Neural crest cell (in vitro differentiated cells): ENCODE measurements at regions not wholly inside any gene's neighbourhood (a gene's known extent, or its start where the extent isn't known, plus 50 kb on each side); places are given as distances from the start of the nearest gene placed in this dataset.

ENCODE experiments used
- DNase-seq: peaks from one replicate; pipeline ENCODE4 v3.0.0; 2021; ENCODE audit warnings: low read depth, mixed read lengths, low spot score
- H3K27ac Mint-ChIP-seq: one replicate; pipeline ENCODE4 v1.8.0; 2021; ENCODE audit warnings: mild to moderate bottlenecking, mixed read lengths; ENCODE audit not compliant: unreplicated experiment
- H3K27me3 Mint-ChIP-seq: 2 replicates; pipeline ENCODE4 v1.8.0; 2021; ENCODE audit warnings: low read depth, mild to moderate bottlenecking, mixed read lengths
- H3K36me3 Mint-ChIP-seq: 2 replicates; pipeline ENCODE4 v1.8.0; 2021; ENCODE audit warnings: low read depth, mild to moderate bottlenecking, mixed read lengths
- H3K4me1 Mint-ChIP-seq: 2 replicates; pipeline ENCODE4 v1.8.0; 2021; ENCODE audit warnings: mixed read lengths
- H3K4me3 Mint-ChIP-seq: one replicate; pipeline ENCODE4 v1.8.0; 2021; ENCODE audit warnings: mild to moderate bottlenecking, mixed read lengths
- H3K9me3 Mint-ChIP-seq: 2 replicates; pipeline ENCODE4 v1.8.0; 2021; ENCODE audit warnings: mixed read lengths
- TF ChIP-seq, protein P1 (sequence below): fragments of 200-600 bp; sonication (generic); conservative IDR thresholded peaks from 2 replicates; pipeline ENCODE4 v1.5.0; 2021; ENCODE audit warnings: antibody characterized with exemption, mild to moderate bottlenecking

GRCh38 chr2:76073992-76074604 lies 363.4 kb upstream of the GCFC2 start:
- Mint-ChIP-seq H3K27me3 (no peaks in the 10 kb centered on the region), H3K4me3 (no peak overlapping the region), H3K27ac (no peak overlapping the region), H3K4me1 (no peaks in the 10 kb centered on the region), H3K36me3 (peaks cover 3% of the 10 kb centered on the region), H3K9me3 (peaks cover 14% of the 10 kb centered on the region)
- DNase-seq: no peak
- TF ChIP-seq, protein P1, sequence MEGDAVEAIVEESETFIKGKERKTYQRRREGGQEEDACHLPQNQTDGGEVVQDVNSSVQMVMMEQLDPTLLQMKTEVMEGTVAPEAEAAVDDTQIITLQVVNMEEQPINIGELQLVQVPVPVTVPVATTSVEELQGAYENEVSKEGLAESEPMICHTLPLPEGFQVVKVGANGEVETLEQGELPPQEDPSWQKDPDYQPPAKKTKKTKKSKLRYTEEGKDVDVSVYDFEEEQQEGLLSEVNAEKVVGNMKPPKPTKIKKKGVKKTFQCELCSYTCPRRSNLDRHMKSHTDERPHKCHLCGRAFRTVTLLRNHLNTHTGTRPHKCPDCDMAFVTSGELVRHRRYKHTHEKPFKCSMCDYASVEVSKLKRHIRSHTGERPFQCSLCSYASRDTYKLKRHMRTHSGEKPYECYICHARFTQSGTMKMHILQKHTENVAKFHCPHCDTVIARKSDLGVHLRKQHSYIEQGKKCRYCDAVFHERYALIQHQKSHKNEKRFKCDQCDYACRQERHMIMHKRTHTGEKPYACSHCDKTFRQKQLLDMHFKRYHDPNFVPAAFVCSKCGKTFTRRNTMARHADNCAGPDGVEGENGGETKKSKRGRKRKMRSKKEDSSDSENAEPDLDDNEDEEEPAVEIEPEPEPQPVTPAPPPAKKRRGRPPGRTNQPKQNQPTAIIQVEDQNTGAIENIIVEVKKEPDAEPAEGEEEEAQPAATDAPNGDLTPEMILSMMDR: no peak

GRCh38 chr2:76050196-76050595 lies 339.5 kb upstream of the GCFC2 start:
- Mint-ChIP-seq H3K9me3 (peaks cover 21% of the 10 kb centered on the region), H3K27ac (no peak overlapping the region), H3K36me3 (peaks cover 24% of the 10 kb centered on the region), H3K4me1 (no peaks in the 10 kb centered on the region), H3K4me3 (no peak overlapping the region), H3K27me3 (no peaks in the 10 kb centered on the region)
- TF ChIP-seq, protein P1: peak; percentile 22
- DNase-seq: no peak

DNA sequence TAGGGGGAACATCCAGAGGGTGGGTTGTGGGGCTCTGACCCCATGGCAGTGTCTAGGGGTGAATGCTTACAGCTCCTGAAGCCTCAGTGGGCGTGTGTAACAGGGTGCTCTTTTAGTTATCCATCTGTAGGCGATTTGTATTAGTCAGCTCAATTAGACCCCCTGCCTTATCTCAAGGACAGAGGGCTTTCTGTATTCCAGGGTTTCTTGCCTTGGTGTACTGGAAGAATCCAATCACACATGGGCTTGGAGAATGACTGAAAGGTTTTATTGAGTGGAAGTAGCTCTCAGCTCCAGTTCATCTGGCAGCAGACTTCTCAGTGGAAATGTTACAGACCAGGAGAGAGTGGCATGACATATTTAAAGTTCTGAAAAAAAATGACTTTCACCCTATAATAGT lies 334.0 kb upstream of the GCFC2 start:
- no peak overlapping the region for H3K4me3 Mint-ChIP-seq
- DNase-seq: peak; percentile 2
- H3K27ac Mint-ChIP-seq: peak overlapping the region; percentile 58
- no peaks in the 10 kb centered on the region for H3K27me3 Mint-ChIP-seq
- H3K36me3 Mint-ChIP-seq: peaks cover 22% of the 10 kb centered on the region
- H3K9me3 Mint-ChIP-seq: peaks cover 22% of the 10 kb centered on the region
- peaks cover 11% of the 10 kb centered on the region for H3K4me1 Mint-ChIP-seq
- TF ChIP-seq, protein P1: no peak

DNA sequence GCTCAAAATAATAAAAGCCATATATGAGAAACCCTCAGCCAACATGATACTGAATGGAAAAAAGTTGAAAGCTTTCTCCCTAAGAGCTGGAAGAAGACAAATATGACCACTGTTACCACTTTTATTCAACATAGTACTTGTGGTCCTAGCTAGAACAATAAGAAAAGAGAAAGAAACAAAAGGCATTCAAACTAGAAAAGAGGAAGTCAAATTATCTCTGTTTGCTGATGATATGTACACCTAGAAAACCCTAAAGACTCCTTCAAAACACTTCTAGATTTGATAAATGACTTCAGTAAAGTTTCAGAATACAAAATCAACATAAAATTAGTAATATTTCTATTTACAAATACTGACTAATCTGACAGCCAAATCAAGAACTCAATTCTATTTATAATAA lies 328.8 kb upstream of the GCFC2 start:
- peaks cover 3% of the 10 kb centered on the region for H3K36me3 Mint-ChIP-seq
- TF ChIP-seq, protein P1: no peak

GRCh38 chr2:76027761-76028160 lies 317.0 kb upstream of the GCFC2 start:
- TF ChIP-seq, protein P1: no peak
- no peak for DNase-seq
- no peak overlapping the region for H3K4me3 Mint-ChIP-seq
- peaks cover 29% of the 10 kb centered on the region for H3K36me3 Mint-ChIP-seq
- peaks cover 23% of the 10 kb centered on the region for H3K9me3 Mint-ChIP-seq
- peaks cover 4% of the 10 kb centered on the region for H3K4me1 Mint-ChIP-seq
- no peaks in the 10 kb centered on the region for H3K27me3 Mint-ChIP-seq
- H3K27ac Mint-ChIP-seq: no peak overlapping the region

More for the DNA sequence above, 328.8 kb upstream of the GCFC2 start:
- no peaks in the 10 kb centered on the region for H3K27me3 Mint-ChIP-seq
- H3K9me3 Mint-ChIP-seq: peaks cover 9% of the 10 kb centered on the region
- H3K4me1 Mint-ChIP-seq: peaks cover 6% of the 10 kb centered on the region
- H3K4me3 Mint-ChIP-seq: no peak overlapping the region
- DNase-seq: no peak
- H3K27ac Mint-ChIP-seq: no peak overlapping the region
